Sigmoid colon (tissue), 4 donors: ENCODE measurements at regions not wholly inside any gene's neighbourhood (a gene's known extent, or its start where the extent isn't known, plus 50 kb on each side); places are given as distances from the start of the nearest gene placed in this dataset.

Experiments
- POLR2A ChIP-seq, 2 donors: fragments of 450-650 bp; IDR thresholded peaks; one replicate each; pipeline ENCODE4 v1.6.1; 2016; ENCODE audit warnings: antibody characterized with exemption in 2 of 2, mild to moderate bottlenecking in 2 of 2, moderate library complexity in 2 of 2
- POLR2AphosphoS5 ChIP-seq, 4 donors: sonication (generic); formaldehyde crosslinking; IDR thresholded peaks; one replicate each; pipeline ENCODE4 v1.6.1; 2017; ENCODE audit warnings: antibody characterized with exemption in 4 of 4
- TF ChIP-seq, protein P1 (sequence below), 4 experiments: fragments of 450-650 bp in 3 of 4; fragments of 200-600 bp in 1 of 4; IDR thresholded peaks; one replicate each; pipeline ENCODE4 v1.5.1; 2016 to 2019; ENCODE audit warnings: antibody characterized with exemption in 4 of 4, mild to moderate bottlenecking in 3 of 4, moderate library complexity in 2 of 4

DNA sequence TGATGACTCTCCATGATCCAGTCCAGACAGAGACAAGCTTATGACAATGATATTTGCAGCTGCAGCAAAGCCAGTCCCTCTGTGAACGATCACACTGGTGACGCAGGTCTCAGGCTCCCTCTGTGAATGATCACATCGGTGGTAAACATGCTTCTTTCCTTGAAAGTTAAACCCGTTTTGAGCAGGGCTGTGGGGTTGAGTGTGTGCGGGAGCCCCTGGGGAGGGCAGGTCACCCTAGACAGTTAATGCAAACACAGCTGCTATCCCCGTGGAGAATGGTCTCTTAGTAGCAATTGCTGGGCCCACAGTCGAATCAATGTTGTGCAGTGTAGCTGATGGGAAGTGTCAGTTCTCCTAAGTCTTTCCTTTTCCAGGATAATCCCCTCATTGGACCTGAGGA lies 71.0 kb upstream of the KIRREL3 start:
- TF ChIP-seq POLR2A (IDR thresholded peaks at IDR 0.05) (no peak), POLR2AphosphoS5 (IDR thresholded peaks at IDR 0.05) (no peak)
- TF ChIP-seq, protein P1, sequence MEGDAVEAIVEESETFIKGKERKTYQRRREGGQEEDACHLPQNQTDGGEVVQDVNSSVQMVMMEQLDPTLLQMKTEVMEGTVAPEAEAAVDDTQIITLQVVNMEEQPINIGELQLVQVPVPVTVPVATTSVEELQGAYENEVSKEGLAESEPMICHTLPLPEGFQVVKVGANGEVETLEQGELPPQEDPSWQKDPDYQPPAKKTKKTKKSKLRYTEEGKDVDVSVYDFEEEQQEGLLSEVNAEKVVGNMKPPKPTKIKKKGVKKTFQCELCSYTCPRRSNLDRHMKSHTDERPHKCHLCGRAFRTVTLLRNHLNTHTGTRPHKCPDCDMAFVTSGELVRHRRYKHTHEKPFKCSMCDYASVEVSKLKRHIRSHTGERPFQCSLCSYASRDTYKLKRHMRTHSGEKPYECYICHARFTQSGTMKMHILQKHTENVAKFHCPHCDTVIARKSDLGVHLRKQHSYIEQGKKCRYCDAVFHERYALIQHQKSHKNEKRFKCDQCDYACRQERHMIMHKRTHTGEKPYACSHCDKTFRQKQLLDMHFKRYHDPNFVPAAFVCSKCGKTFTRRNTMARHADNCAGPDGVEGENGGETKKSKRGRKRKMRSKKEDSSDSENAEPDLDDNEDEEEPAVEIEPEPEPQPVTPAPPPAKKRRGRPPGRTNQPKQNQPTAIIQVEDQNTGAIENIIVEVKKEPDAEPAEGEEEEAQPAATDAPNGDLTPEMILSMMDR (IDR thresholded peaks at IDR 0.05), result no peak
